ENCODE measurements at regions not wholly inside any gene's neighbourhood (a gene's known extent, or its start where the extent isn't known, plus 50 kb on each side); places are given as distances from the start of the nearest gene placed in this dataset.

GRCh38 chr22:49097171-49097925, 730.3 kb downstream of the BRD1 start:
- Histone ChIP-seq H3K27me3 (ENCODE audit: control insufficient read depth, low read length) (no peaks in the 10 kb centered on the region), H3K4me3 (ENCODE audit: low read length) (no peak overlapping the region), H3K27ac (ENCODE audit: low read depth, low read length) (no peak overlapping the region), H3K9me3 (ENCODE audit: control insufficient read depth, insufficient read depth, low read length) (no peaks in the 10 kb centered on the region), H3F3A (ENCODE audit: control insufficient read depth, insufficient read depth) (no peaks in the 10 kb centered on the region), H3K36me3 (ENCODE audit: control insufficient read depth, low read length) (no peaks in the 10 kb centered on the region), H3K79me2 (ENCODE audit: control insufficient read depth, low read length) (no peaks in the 10 kb centered on the region), H3K9me2 (replicated peaks; ENCODE audit: control insufficient read depth, low read length) (no peaks in the 10 kb centered on the region), H4K20me1 (ENCODE audit: control insufficient read depth, insufficient read depth, low read depth, low read length) (no peaks in the 10 kb centered on the region), H3K4me1 (ENCODE audit: control insufficient read depth, low read length) (no peaks in the 10 kb centered on the region), H3K4me2 (ENCODE audit: low read length) (no peak overlapping the region)
- TF ChIP-seq EZH2phosphoT487 (IDR thresholded peaks at IDR 0.05; ENCODE audit: borderline replicate concordance, low read length) (no peak), CTCF (IDR thresholded peaks at IDR 0.05; ENCODE audit: low read depth, low read length, poor library complexity, severe bottlenecking) (no peak)

- Histone ChIP-seq H3K9me3 (ENCODE audit: control insufficient read depth, insufficient read depth, low read length) (no peaks in the 10 kb centered on the region), H3K4me3 (ENCODE audit: low read length) (no peak overlapping the region)
- TF ChIP-seq EZH2phosphoT487 (IDR thresholded peaks at IDR 0.05; ENCODE audit: borderline replicate concordance, low read length) (no peak), CTCF (IDR thresholded peaks at IDR 0.05; ENCODE audit: low read depth, low read length, poor library complexity, severe bottlenecking) (no peak)
These were observed 731.2 kb downstream of the BRD1 start for GRCh38 chr22:49096476-49096875.

GRCh38 chr22:49095366-49095765, 732.3 kb downstream of the BRD1 start:
- H3K4me1 ChIP-seq (ENCODE audit: control insufficient read depth, low read length), result no peaks in the 10 kb centered on the region
- no peaks in the 10 kb centered on the region for H3K36me3 ChIP-seq (ENCODE audit: control insufficient read depth, low read length)
- no peaks in the 10 kb centered on the region for H3K27me3 ChIP-seq (ENCODE audit: control insufficient read depth, low read length)
- TF ChIP-seq CTCF (IDR thresholded peaks at IDR 0.05; ENCODE audit: low read depth, low read length, poor library complexity, severe bottlenecking), result no peak
- no peak for TF ChIP-seq EZH2phosphoT487 (IDR thresholded peaks at IDR 0.05; ENCODE audit: borderline replicate concordance, low read length)
- no peaks in the 10 kb centered on the region for H3K9me2 ChIP-seq (replicated peaks; ENCODE audit: control insufficient read depth, low read length)
- H3K4me2 ChIP-seq (ENCODE audit: low read length), result no peak overlapping the region
- no peaks in the 10 kb centered on the region for H3K9me3 ChIP-seq (ENCODE audit: control insufficient read depth, insufficient read depth, low read length)
- H3F3A ChIP-seq (ENCODE audit: control insufficient read depth, insufficient read depth), result no peaks in the 10 kb centered on the region
- H3K27ac ChIP-seq (ENCODE audit: low read depth, low read length), result no peak overlapping the region
- no peaks in the 10 kb centered on the region for H3K79me2 ChIP-seq (ENCODE audit: control insufficient read depth, low read length)
- H3K4me3 ChIP-seq (ENCODE audit: low read length), result no peak overlapping the region
- no peaks in the 10 kb centered on the region for H4K20me1 ChIP-seq (ENCODE audit: control insufficient read depth, insufficient read depth, low read depth, low read length)

More at GRCh38 chr22:49096476-49096875, 731.2 kb downstream of the BRD1 start:
- Histone ChIP-seq H3K4me2 (ENCODE audit: low read length) (no peak overlapping the region), H4K20me1 (ENCODE audit: control insufficient read depth, insufficient read depth, low read depth, low read length) (no peaks in the 10 kb centered on the region), H3K4me1 (ENCODE audit: control insufficient read depth, low read length) (no peaks in the 10 kb centered on the region), H3K9me2 (replicated peaks; ENCODE audit: control insufficient read depth, low read length) (no peaks in the 10 kb centered on the region), H3K79me2 (ENCODE audit: control insufficient read depth, low read length) (no peaks in the 10 kb centered on the region), H3K27ac (ENCODE audit: low read depth, low read length) (no peak overlapping the region), H3F3A (ENCODE audit: control insufficient read depth, insufficient read depth) (no peaks in the 10 kb centered on the region), H3K27me3 (ENCODE audit: control insufficient read depth, low read length) (no peaks in the 10 kb centered on the region), H3K36me3 (ENCODE audit: control insufficient read depth, low read length) (no peaks in the 10 kb centered on the region)
